WTC11 (cell line): ENCODE measurements at regions not wholly inside any gene's neighbourhood (a gene's known extent, or its start where the extent isn't known, plus 50 kb on each side); places are given as distances from the start of the nearest gene placed in this dataset.

Experiments
- ATAC-seq: fragments of 200-7000 bp; cut with Tn5 transposase; 2 replicates; pipeline ENCODE4 v1.10.0; 2021; ENCODE audit warnings: mild to moderate bottlenecking, moderate library complexity
- CTCF ChIA-PET: fragments of 300-600 bp; sonication (Branson Sonifier 250); formaldehyde crosslinking; loops from one replicate; lab custom pipeline; 2021; ENCODE audit warnings: antibody characterized with exemption; lab: Charles Lee
- POLR2A ChIA-PET: fragments of 350-600 bp; sonication (Branson Sonifier 250); formaldehyde crosslinking; loops from one replicate; lab custom pipeline; 2021; ENCODE audit warnings: antibody characterized with exemption; lab: Charles Lee
- DNase-seq: peaks from one replicate; pipeline ENCODE4 v3.0.0; 2021; ENCODE audit warnings: low spot score
- H3K27ac Mint-ChIP-seq: 2 replicates; pipeline ENCODE4 v1.8.0; 2021; ENCODE audit warnings: mixed read lengths
- H3K27me3 Mint-ChIP-seq: 2 replicates; pipeline ENCODE4 v1.8.0; 2021; ENCODE audit warnings: low read depth, mild to moderate bottlenecking, moderate library complexity, mixed read lengths
- H3K36me3 Mint-ChIP-seq: 2 replicates; pipeline ENCODE4 v1.8.0; 2021; ENCODE audit warnings: mixed read lengths
- H3K4me1 Mint-ChIP-seq: 2 replicates; pipeline ENCODE4 v1.8.0; 2022; ENCODE audit warnings: mixed read lengths
- H3K4me3 Mint-ChIP-seq: 2 replicates; pipeline ENCODE4 v1.8.0; 2021; ENCODE audit warnings: mild to moderate bottlenecking, moderate library complexity, mixed read lengths
- H3K9me3 Mint-ChIP-seq: 2 replicates; pipeline ENCODE4 v1.8.0; 2021; ENCODE audit warnings: mixed read lengths
- AR ChIP-seq: fragments of 250-450 bp; sonication (Bioruptor Pico); IDR thresholded peaks from 2 replicates; pipeline ENCODE4 v1.9.0; 2021; ENCODE audit warnings: mild to moderate bottlenecking
- FOXJ3 ChIP-seq: sonication (generic); formaldehyde crosslinking; IDR thresholded peaks from 2 replicates; pipeline ENCODE4 v1.9.0; 2021; ENCODE audit warnings: missing genetic modification reagents, mild to moderate bottlenecking, borderline replicate concordance
- FOXP4 ChIP-seq: sonication (generic); formaldehyde crosslinking; IDR thresholded peaks from 2 replicates; pipeline ENCODE4 v1.8.0; 2022; ENCODE audit warnings: mild to moderate bottlenecking, missing genetic modification reagents
- PREB ChIP-seq: sonication (generic); formaldehyde crosslinking; IDR thresholded peaks from 2 replicates; pipeline ENCODE4 v1.8.1; 2022; ENCODE audit warnings: mild to moderate bottlenecking, missing genetic modification reagents, moderate library complexity, borderline replicate concordance
- RELA ChIP-seq: sonication (generic); formaldehyde crosslinking; IDR thresholded peaks from 2 replicates; pipeline ENCODE4 v1.8.1; 2022; ENCODE audit warnings: missing genetic modification reagents, mild to moderate bottlenecking, borderline replicate concordance
- RORB ChIP-seq: fragments of 250-450 bp; sonication (Bioruptor Pico); IDR thresholded peaks from 2 replicates; pipeline ENCODE4 v1.9.0; 2021; ENCODE audit warnings: mild to moderate bottlenecking
- SMAD3 ChIP-seq: sonication (generic); formaldehyde crosslinking; IDR thresholded peaks from 2 replicates; pipeline ENCODE4 v1.8.0; 2022; ENCODE audit warnings: missing genetic modification reagents, mild to moderate bottlenecking, borderline replicate concordance
- TEAD4 ChIP-seq: sonication (generic); formaldehyde crosslinking; IDR thresholded peaks from 2 replicates; pipeline ENCODE4 v1.8.0; 2022; ENCODE audit warnings: mild to moderate bottlenecking, missing genetic modification reagents
- ZNF121 ChIP-seq: sonication (generic); formaldehyde crosslinking; IDR thresholded peaks from 2 replicates; pipeline ENCODE4 v1.8.0; 2023; ENCODE audit warnings: missing genetic modification reagents
- ZNF138 ChIP-seq: sonication (generic); formaldehyde crosslinking; conservative IDR thresholded peaks from 2 replicates; pipeline ENCODE4 v1.8.1; 2022; ENCODE audit warnings: mild to moderate bottlenecking, moderate library complexity, missing genetic modification reagents
- ZNF219 ChIP-seq: sonication (generic); formaldehyde crosslinking; IDR thresholded peaks from 2 replicates; pipeline ENCODE4 v1.8.0; 2023; ENCODE audit warnings: missing genetic modification reagents, mild to moderate bottlenecking, borderline replicate concordance
- ZNF317 ChIP-seq: sonication (generic); formaldehyde crosslinking; IDR thresholded peaks from 2 replicates; pipeline ENCODE4 v1.8.1; 2023; ENCODE audit warnings: low read depth, mild to moderate bottlenecking, moderate library complexity, missing genetic modification reagents, borderline replicate concordance
- ZNF416 ChIP-seq: fragments of 250-450 bp; sonication (Bioruptor Pico); IDR thresholded peaks from 2 replicates; pipeline ENCODE4 v1.9.0; 2021; ENCODE audit warnings: mild to moderate bottlenecking, inconsistent platforms
- ZNF423 ChIP-seq: fragments of 250-450 bp; sonication (Bioruptor Pico); IDR thresholded peaks from 2 replicates; pipeline ENCODE4 v2.1.2; 2022; ENCODE audit warnings: mild to moderate bottlenecking, moderate library complexity
- TF ChIP-seq, protein P1 (sequence below): sonication (generic); formaldehyde crosslinking; IDR thresholded peaks from 2 replicates; pipeline ENCODE4 v1.8.0; 2022; ENCODE audit warnings: mild to moderate bottlenecking, missing genetic modification reagents
- TF ChIP-seq, protein P2 (sequence below): sonication (generic); formaldehyde crosslinking; conservative IDR thresholded peaks from 2 replicates; pipeline ENCODE4 v1.8.1; 2022; ENCODE audit warnings: mild to moderate bottlenecking, missing genetic modification reagents
- TF ChIP-seq, protein P3 (sequence below): sonication (generic); formaldehyde crosslinking; IDR thresholded peaks from 2 replicates; pipeline ENCODE4 v1.8.0; 2022; ENCODE audit warnings: mild to moderate bottlenecking, missing genetic modification reagents
- TF ChIP-seq, protein P4 (sequence below): fragments of 250-450 bp; sonication (Bioruptor Pico); IDR thresholded peaks from 2 replicates; pipeline ENCODE4 v1.9.0; 2021; ENCODE audit warnings: moderate library complexity, mild to moderate bottlenecking, inconsistent platforms, borderline replicate concordance
- TF ChIP-seq, protein P5 (sequence below): fragments of 250-450 bp; sonication (Bioruptor Pico); IDR thresholded peaks from 2 replicates; pipeline ENCODE4 v1.9.0; 2021; ENCODE audit warnings: mild to moderate bottlenecking
- TF ChIP-seq, protein P6 (sequence below): sonication (generic); formaldehyde crosslinking; IDR thresholded peaks from 2 replicates; pipeline ENCODE4 v1.8.1; 2022; ENCODE audit warnings: low read depth, missing genetic modification reagents, borderline replicate concordance

- no peak for TF ChIP-seq ZNF138 (CRISPR knock-in tag)
- TF ChIP-seq FOXP4 (CRISPR knock-in tag): no peak
- TF ChIP-seq ZNF121 (CRISPR knock-in tag): no peak
- TF ChIP-seq ZNF219 (CRISPR knock-in tag): no peak
- TF ChIP-seq RELA: no peak
- no peak for TF ChIP-seq ZNF416 (CRISPR knock-in tag)
- TF ChIP-seq, protein P1, sequence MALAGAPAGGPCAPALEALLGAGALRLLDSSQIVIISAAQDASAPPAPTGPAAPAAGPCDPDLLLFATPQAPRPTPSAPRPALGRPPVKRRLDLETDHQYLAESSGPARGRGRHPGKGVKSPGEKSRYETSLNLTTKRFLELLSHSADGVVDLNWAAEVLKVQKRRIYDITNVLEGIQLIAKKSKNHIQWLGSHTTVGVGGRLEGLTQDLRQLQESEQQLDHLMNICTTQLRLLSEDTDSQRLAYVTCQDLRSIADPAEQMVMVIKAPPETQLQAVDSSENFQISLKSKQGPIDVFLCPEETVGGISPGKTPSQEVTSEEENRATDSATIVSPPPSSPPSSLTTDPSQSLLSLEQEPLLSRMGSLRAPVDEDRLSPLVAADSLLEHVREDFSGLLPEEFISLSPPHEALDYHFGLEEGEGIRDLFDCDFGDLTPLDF (CRISPR knock-in tag): no peak
- H3K4me1 Mint-ChIP-seq: peaks cover 19% of the 10 kb centered on the region
- no peaks in the 10 kb centered on the region for H3K27me3 Mint-ChIP-seq
- no peak for ATAC-seq
- H3K9me3 Mint-ChIP-seq: peaks cover 12% of the 10 kb centered on the region
- ChIA-PET POLR2A (no interaction called here), CTCF (no interaction called here)
- no peak overlapping the region for H3K27ac Mint-ChIP-seq
- DNase-seq: no peak
- H3K36me3 Mint-ChIP-seq: no peaks in the 10 kb centered on the region
- no peak overlapping the region for H3K4me3 Mint-ChIP-seq
These were observed 387.5 kb upstream of the TMPO start for GRCh38 chr12:98127854-98128253.

GRCh38 chr12:98136544-98136943 lies 378.8 kb upstream of the TMPO start:
- TF ChIP-seq, protein P2, sequence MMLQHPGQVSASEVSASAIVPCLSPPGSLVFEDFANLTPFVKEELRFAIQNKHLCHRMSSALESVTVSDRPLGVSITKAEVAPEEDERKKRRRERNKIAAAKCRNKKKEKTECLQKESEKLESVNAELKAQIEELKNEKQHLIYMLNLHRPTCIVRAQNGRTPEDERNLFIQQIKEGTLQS: no peak
- TF ChIP-seq, protein P3, sequence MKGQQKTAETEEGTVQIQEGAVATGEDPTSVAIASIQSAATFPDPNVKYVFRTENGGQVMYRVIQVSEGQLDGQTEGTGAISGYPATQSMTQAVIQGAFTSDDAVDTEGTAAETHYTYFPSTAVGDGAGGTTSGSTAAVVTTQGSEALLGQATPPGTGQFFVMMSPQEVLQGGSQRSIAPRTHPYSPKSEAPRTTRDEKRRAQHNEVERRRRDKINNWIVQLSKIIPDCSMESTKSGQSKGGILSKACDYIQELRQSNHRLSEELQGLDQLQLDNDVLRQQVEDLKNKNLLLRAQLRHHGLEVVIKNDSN (CRISPR knock-in tag): no peak
- TF ChIP-seq AR (CRISPR knock-in tag) (no peak), TEAD4 (CRISPR knock-in tag) (no peak), FOXJ3 (CRISPR knock-in tag) (no peak), ZNF423 (no peak)
- CTCF ChIA-PET: no interaction called here
- DNase-seq: no peak
- no peak for ATAC-seq
- Mint-ChIP-seq H3K9me3 (peaks cover 10% of the 10 kb centered on the region), H3K27ac (no peak overlapping the region), H3K4me3 (no peak overlapping the region), H3K27me3 (no peaks in the 10 kb centered on the region), H3K4me1 (peaks cover 6% of the 10 kb centered on the region; the same call in 1 of the 2 replicates), H3K36me3 (no peaks in the 10 kb centered on the region)
- POLR2A ChIA-PET: no interaction called here

- H3K36me3 Mint-ChIP-seq: no peaks in the 10 kb centered on the region
- DNase-seq (no peak), ATAC-seq (no peak)
- ChIA-PET POLR2A (no interaction called here), CTCF (no interaction called here)
- no peak overlapping the region for H3K27ac Mint-ChIP-seq
- no peaks in the 10 kb centered on the region; the same call in 1 of the 2 replicates for H3K27me3 Mint-ChIP-seq
- peaks cover 12% of the 10 kb centered on the region for H3K4me1 Mint-ChIP-seq
- H3K9me3 Mint-ChIP-seq: peaks cover 4% of the 10 kb centered on the region; the same call in 1 of the 2 replicates
- H3K4me3 Mint-ChIP-seq: no peak overlapping the region
- TF ChIP-seq, protein P4, sequence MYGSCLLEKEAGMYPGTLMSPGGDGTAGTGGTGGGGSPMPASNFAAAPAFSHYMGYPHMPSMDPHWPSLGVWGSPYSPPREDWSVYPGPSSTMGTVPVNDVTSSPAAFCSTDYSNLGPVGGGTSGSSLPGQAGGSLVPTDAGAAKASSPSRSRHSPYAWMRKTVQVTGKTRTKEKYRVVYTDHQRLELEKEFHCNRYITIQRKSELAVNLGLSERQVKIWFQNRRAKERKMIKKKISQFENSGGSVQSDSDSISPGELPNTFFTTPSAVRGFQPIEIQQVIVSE: no peak
- TF ChIP-seq PREB (CRISPR knock-in tag) (no peak), ZNF219 (CRISPR knock-in tag) (no peak), RORB (CRISPR knock-in tag) (no peak), ZNF317 (CRISPR knock-in tag) (no peak), SMAD3 (CRISPR knock-in tag) (no peak)
- TF ChIP-seq, protein P5, sequence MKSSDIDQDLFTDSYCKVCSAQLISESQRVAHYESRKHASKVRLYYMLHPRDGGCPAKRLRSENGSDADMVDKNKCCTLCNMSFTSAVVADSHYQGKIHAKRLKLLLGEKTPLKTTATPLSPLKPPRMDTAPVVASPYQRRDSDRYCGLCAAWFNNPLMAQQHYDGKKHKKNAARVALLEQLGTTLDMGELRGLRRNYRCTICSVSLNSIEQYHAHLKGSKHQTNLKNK (CRISPR knock-in tag): no peak
- TF ChIP-seq, protein P6, sequence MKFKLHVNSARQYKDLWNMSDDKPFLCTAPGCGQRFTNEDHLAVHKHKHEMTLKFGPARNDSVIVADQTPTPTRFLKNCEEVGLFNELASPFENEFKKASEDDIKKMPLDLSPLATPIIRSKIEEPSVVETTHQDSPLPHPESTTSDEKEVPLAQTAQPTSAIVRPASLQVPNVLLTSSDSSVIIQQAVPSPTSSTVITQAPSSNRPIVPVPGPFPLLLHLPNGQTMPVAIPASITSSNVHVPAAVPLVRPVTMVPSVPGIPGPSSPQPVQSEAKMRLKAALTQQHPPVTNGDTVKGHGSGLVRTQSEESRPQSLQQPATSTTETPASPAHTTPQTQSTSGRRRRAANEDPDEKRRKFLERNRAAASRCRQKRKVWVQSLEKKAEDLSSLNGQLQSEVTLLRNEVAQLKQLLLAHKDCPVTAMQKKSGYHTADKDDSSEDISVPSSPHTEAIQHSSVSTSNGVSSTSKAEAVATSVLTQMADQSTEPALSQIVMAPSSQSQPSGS (CRISPR knock-in tag): no peak
These were observed 378.1 kb upstream of the TMPO start for GRCh38 chr12:98137278-98137677.
